Pons (tissue), 1 donor: ENCODE measurements at regions not wholly inside any gene's neighbourhood (a gene's known extent, or its start where the extent isn't known, plus 50 kb on each side); places are given as distances from the start of the nearest gene placed in this dataset.
A peak's percentile ranks its signal among the peaks of the same experiment; 100 is the strongest.
"Not testable (repeated sequence)": the region's sequence is repeated elsewhere in the genome, so short reads cannot be mapped to it uniquely, and the experiment has no call there.

Experiments
- DNase-seq: peaks from one replicate; pipeline ENCODE4 v3.0.0-alpha.2; 2016; ENCODE audit warnings: low spot score

DNA sequence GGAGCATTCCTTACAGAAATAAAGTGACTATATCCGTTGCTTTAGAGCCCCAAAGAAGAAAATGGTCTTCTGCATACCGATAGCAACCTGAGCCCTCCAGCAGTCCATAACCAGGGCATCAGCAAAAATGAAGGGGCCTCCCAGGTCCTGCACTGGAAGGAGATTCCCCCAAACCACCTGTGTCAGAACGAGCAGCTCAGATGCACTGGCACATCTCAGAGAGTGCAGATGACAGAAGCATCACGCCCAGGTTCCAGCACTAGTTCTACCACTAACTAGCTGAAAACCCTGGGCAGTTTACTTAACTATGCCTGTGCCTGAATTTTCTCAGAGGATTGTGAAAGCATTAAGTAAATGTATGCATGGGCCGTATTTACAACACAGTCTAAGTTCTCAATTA, 466.7 kb upstream of the MYT1L start:
- no peak for DNase-seq

DNA sequence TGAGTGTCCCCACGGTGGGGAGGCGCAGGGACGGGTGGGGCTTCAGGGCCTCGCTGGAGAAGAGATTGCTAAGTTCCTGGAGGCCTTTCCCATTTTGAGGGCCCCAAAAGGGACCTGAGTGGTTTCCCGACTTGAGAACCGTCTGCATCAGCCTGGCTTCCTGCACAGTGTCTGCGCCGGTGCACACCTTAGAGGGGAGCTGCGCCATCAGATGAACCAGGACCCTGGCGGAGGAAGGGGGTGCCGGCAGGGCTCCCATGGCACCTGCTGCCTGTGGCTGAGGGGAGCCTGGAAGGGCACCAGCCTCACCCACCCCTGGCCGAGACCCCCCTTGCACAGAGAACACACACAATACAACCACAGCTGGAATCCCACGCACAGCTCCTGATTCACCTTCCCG, 465.1 kb upstream of the MYT1L start:
- DNase-seq = no peak

DNA sequence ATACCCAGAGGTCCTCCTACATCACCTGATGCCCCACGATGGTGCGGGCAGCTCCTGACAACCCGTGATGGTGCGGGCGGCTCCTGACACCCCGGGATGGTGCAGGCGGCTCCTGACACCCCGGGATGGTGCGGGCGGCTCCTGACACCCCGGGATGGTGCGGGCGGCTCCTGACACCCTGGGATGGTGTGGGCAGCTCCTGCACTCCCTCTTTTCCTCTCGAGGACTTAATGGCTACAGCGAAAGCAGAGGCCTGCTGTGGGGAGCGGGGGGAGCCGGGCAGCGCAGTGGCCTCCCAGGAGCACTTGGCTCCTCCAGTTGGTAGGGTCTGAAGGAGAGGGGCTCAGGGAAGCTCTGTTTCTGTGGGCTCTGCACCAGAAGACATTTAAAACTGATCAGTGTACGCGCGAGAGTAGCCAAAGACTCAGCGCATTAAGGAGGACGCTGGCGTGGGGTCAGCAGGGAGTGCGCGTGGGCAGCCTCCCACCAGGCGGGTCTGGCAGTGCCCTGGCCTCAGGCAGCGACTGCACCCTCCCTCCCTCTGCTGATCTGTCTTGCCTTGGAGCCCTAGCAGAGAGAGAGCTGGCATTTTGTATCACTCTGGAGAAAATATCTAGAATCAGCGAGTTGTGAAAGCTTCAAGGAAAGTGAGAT, 464.5 kb upstream of the MYT1L start:
- DNase-seq = no peak

DNA sequence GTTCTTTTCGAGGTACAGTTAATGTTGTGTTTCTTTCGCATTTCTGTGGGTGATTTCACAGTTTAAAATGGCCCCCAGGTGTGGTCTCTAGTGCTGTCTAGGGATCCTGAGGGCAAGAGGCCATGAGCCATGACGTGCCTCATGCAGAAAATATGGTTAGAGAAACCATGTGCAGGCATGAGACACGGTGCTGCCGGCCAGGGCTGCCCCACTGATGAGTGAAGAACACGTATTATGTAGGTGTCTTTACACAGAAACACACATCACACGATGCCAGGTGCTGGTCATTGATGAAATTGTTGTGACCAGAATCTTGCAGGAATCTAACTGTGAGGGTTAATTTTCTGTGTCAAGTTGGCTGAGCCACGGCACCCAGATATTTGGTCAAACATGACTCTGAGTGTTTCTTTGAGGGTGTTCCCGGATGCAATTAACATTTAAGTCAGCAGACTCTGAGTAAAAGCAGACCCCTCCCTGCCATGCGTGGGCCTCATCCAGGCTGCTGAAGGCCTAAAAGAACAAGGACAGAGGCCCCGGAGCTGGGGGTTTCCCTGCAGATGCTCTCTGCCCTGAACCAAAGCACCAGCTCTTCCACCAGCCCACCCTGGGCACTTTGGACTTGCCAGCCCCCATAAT, 463.0 kb upstream of the MYT1L start:
- no peak for DNase-seq

DNA sequence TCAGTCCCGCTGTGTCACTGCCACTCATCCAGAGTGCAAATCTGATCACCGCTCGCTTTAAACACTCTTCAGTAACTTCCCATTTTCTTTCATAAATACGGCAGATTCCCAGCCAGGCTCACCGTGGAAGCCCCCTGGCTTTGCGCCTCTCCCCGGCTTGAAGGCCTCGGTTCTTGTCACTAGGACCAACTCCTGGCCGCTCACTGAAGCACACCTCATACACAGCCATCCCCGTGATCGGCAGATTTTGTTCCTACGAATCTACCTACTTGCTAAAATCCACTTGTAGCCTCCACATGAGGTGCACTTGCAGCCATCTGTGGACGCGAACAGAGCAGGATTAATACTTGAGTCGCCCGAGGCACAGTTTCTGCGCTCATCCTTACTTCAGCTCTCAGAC, 462.4 kb upstream of the MYT1L start:
- no peak for DNase-seq

DNA sequence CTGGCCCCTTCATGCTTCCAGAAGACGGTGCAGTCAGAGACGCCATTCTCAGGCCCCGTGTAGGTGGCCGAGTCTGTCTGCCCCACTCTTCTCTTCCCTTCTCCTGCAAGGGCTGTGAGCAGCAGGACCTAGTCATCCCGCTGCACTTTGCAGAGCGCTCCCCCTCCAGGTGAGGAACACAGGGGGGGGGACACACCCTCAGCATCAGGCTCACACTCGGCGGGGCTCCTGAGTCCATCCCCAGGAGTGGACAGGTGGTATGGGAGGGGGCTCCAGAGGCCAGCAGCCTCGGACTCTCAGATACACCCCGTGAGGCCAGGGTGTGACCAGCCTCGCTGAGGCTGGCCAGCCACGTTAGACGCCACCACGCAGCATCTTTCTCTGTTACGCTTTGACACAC, 460.5 kb upstream of the MYT1L start:
- no peak for DNase-seq

DNA sequence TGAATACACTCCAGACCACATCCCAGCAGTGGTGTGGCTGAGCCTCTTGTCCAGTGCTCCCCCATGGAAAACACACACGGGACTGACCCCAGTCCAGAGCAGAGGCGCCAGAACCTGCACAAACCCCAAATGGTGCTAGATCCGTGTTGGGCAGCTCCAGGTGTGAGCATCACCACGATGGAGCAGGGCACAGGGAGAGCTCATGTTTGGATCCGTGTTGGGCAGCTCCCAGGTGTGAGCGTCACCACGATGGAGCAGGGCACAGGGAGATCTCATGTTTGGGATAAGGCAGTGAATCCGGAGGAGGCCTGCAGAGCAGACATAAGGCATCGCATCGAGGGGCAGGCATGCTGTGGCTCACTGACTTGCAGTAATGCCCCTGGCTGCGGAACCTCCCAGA, 460.0 kb upstream of the MYT1L start:
- no peak for DNase-seq

DNA sequence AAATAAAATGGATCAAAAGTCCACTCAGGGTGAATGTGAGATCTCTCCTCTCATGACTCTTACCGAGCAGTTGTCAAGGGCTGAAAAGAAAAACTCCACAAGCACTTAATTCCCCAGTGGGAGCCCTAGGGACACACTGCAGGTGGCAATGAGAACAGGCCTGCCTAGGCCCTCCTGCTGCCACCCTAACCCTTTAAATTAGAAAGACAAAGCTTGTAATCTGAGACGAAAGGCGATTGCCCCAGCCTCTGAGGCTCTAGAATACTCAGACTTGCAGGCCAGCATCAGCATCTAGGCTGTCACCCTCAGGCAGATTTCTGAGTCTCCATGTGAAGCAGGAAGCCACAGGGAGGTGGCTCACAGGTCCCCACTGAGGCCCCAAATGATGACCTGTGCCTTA, 457.0 kb upstream of the MYT1L start:
- no peak for DNase-seq

DNA sequence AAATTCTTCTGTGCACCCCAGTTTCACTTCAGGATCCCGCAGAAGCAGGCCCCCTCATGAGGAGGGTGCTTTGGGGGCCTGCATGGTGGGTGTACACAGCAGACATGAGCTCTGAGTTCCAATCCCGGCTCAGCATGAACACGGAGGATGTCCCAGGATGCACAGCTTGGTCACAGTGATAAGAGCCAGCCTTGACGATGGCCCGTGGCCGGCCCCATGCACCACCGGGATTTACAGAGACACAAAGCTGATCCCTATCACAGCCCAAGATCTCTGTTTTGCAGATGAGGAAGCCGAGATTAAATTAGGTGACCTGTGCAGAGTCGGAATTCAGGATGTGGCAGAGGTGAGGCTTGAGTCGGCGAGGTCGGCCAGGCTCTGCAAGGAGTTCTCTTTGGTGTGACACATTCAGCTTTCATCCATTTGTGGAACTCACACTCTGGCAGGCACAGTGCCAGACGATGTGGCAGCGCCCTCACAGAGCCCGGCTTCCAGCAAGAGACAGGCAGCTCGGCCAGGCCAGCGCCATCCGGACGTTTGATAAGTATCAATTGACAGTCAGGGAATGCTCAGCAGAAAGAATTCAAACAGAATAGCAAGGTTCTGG, 456.3 kb upstream of the MYT1L start:
- DNase-seq = no peak

DNA sequence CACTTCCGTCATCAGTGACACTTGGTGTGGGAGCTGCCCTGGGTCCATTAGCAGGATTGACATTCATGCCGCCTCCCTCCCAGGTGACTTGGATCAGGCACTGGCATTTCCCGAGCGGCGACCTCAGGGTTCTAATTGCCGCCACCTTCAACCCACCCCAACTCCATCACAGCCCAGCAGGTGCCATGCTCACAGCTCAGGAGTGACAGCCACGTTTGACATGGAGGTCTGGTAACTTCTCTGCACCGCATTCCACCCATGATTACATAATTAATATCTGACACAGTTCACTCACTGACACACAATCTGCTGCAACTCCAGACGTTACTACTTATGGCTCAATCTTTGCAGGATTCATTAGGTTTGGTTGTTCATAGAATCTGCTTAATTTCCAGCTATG, 450.9 kb upstream of the MYT1L start:
- DNase-seq = no peak

DNA sequence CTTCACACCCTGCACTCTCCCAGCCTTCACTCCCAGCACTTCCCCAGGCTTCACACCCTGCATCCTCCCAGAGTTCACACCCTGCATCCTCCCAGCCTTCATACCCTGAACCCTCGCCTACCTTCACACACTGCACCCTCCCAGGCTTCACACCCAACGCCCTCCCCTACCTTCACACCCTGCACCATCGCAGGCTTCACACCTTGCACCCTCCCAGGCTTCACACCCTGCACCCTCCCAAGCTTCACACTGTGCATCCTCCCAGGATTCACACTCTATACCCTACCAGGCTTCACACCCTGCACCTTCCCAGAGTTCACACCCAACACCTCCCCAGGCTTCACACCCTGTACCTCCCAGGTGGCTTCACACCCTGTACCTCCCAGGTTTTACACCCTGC, 448.7 kb upstream of the MYT1L start:
- no peak for DNase-seq

DNA sequence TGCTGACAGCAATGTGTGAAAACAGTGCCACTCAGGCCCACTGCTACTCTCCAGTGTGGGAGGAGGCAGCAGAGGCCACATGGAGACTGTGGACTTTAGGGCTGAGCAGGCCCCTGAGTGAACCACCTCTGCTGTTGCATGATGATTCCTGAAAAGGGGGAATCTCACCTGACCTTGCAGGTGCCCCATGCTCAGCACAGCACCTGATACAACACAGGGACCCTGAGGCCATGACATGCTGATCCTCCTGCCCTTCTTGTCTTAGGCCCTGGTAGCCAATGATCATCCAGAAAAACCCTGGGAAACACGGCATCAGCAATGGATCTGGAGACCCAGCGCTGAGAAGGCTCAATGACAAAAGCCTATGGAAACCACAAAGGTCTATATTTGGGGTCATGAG, 446.8 kb upstream of the MYT1L start:
- no peak for DNase-seq

DNA sequence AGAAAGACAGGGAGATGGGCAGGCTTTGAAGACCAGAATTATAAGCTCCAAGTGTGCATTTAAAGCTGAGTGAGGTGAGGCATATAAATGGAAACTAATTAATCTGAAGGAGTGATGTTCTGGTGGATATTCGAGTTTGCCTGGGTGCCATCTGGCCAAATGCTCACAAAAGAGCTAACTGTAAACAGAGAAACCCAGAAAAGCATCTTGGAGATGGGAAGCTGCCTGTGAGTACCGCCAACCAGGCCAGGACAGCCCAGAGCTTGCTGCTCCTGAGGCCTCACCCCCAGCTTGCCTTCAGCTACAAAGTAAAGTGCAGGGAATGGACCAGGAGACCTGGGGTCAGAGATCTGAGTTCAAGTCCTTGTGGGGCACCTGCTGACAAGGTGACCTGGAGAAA, 446.1 kb upstream of the MYT1L start:
- DNase-seq = no peak

DNA sequence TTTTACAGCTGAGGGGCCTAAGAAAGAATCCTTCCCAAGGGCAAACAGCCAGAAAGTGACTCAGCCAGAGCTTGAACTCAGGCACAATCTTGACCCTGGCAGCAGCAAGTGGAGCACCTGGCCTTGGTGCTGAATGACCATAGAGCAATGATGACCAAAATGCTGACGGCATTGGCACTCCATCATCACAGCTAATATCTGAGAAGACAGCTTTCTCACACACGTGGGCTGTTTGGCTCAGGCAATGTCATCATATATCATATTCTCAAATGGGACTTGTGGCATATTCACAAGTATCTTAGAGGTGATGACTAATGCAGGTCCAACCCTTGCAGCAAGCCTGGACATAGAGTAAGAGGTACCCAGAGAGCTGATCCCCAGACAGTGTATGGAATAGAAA, 443.9 kb upstream of the MYT1L start:
- DNase-seq = no peak

DNA sequence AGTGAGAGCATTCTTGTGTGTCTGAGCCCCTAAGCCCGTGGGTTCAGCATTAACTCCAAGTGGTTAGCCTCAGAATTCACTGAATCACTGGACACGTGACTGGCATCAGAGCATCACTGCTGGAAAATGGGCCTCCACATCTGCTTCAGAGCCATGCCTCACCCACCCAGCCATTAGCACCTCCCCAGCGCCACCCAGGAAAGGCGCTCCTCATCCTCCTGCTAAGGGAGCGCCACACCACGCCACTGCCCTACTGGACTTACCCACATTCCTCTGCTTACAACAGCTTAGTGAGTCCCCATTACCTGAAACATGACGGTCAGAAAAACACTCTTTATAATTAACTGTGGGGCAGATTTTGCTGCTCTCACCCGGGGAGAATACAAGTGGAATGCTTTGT, 442.6 kb upstream of the MYT1L start:
- no peak for DNase-seq

DNA sequence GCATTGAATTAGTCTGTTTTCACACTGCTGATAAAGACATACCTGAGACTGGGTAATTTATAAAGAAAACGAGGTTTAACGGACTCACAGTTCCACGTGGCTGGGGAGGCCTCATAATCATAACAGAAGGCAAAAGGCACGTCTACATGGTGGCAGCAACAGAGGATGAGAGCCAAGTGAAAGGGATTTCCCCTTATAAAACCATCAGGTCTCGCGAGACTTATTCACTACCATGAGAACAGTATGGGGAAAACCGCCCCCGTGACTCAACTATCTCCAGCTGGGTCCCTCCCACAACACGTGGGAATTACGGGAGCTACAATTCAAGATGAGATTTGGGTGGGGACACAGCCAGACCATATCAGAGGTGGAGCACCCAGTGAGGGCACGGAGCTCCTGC, 442.0 kb upstream of the MYT1L start:
- not testable (repeated sequence) for DNase-seq

DNA sequence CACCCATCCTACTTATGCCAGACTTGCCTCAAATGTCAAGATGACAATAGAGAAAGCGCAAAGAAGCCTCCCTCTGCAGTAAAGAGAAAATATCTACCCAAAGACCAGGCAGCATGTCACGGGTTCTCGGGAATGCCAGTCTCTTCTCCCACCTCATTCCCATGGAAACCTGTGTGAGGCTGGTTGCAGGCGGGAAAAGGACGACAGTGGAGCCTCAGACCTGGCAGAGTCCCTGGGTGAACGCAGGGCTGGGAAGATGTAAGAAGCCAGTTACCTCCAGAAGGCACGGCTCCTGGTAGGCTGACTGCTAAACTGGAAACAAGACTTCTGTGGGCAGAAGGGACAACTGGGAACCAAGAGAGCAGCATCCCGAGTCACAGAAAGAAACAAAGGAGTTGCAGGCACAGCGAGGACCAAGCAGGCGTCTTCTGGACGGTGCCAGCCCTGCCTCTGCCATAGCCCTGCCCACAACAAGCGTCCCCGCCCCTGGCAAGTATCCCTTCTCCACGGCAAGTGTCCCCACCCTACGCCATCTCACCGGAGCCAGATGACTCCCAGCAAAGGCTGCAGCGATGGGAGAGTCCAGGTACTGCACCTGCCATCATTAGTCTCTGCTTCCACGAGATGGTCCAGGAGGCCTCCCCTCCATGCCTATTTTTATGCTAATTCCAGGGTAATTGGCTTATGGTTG, 440.8 kb upstream of the MYT1L start:
- DNase-seq = no peak

DNA sequence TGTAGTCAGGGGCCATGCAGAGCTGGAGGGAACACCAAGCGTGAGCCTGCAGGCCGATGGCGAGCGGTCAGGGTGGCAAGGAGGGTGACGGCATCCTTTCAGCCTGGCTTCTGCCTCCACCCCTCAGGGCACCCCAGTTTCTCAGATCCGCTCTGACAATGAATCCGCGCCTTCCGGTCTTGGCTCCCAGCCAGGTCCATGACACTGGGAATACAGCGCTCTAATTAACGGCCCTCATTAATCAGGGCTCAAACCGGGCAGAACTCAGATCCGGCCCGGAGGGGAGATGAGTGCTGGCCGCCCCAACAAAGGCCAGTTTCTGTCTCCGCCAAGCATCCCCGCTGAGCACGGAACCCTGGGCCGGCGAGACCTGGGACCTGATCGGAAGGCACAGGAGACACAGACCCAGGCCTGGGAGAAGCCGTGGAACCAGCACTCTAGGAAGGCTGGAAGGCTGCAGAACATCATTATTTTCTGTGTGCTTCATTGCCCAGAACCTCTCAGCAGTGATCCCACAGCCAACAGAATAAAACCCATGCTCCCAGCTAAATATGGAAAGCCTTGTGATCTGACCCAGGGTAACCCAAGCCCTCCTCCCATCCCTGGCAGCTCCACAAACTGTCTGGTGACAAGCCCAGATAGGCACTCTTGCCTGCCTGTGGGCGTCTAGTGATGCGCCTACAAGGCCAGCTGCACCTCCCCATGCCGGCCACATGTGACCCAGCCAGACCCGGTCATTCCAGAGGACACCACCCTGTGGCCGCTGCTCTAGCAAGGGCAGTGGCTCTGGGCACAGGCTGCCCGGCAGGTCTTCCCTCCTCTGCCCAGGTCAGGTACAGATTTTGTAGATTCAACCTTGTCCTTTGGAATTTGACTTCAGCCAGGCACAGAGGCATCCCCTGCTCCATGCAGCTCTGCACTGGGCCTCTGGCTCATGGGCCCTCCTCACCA, 438.7 kb upstream of the MYT1L start:
- peak; percentile 28 for DNase-seq

DNA sequence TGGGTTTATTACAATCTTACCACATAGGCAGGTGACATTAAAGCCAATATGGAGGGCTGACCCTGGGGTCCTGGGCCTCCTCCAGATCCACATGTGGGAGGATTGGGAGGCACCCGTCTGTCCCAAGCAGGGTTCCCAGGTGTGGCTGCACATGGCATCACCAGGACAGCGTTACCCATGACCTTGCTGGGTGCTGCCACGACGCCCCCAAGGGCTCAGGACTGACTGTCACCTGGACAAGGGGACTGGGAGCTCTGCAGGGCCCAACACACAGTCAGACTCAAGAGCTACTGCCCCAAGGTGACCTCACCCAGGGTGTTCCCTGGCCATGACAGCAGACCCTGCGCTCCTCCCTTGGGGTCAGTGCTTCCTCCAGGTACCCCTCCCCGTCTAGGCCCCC, 437.4 kb upstream of the MYT1L start:
- DNase-seq = no peak

DNA sequence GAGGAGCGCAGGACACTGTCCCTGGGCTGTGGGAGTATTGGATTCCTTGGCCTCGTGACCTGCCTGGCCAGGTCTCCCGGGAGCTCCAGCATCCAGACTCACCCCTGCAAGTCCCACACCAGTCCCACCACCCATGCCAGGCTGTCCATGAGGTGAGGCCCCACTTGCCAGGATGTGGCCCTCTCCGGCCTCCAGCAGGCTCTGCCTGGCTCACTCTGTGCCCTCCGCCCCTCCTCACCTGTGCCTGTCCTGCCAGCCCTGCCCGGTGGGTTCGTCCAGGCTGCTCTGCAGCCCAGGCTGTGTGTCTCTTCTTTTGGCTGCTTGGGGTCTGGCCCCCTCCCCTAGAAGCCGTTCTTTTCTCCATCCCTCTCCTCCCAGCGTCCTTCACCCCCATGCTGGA, 436.8 kb upstream of the MYT1L start:
- no peak for DNase-seq

DNA sequence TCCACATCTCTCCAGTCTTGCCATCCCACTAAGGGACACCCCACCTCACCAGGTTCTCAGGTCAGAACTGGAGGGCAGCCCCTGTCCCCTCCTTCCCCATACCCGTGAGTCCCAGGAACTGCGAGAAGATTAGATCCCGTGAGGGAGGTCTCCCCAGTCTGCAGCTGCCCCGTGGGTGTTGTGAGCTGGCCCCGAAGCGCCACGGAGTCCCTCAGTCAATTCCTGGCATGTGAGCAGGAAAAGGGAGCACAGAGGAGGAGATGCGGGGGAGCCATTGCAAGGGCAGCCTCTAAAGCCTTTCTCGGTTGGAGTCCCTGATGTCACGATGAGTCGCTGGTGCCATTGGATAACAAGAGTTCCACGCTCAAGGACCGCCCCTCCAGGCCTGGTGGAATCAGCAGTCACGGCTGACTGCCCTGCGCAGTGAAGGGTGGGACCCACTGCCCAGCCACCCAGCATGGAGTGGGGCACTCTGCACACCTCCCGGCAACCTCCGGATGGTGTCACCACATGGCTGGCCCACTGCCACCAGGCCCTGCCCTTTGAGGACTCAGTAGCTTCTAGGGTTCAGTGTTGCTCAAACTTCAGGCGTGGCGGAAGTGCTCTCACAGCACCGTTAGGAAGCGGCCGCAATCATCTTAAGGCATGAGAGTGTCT, 434.9 kb upstream of the MYT1L start:
- no peak for DNase-seq
